SK-N-SH (cell line): ENCODE measurements at regions not wholly inside any gene's neighbourhood (a gene's known extent, or its start where the extent isn't known, plus 50 kb on each side); places are given as distances from the start of the nearest gene placed in this dataset.

Experiments
- CTCF ChIP-seq: fragments of 200-600 bp; sonication (generic); IDR thresholded peaks from 2 replicates; pipeline ENCODE4 v1.6.1; 2017; ENCODE audit warnings: antibody characterized with exemption, mild to moderate bottlenecking, moderate library complexity
- ELF1 ChIP-seq: IDR thresholded peaks from 2 replicates; pipeline ENCODE4 v1.4.0; 2012
- EP300 ChIP-seq, 2 experiments: IDR thresholded peaks; 2 replicates each; pipeline versions ENCODE4 v1.4.0 to v1.6.1; 2012; ENCODE audit warnings: borderline replicate concordance in 1 of 2, low read depth in 1 of 2, low read length in 1 of 2
- JUND ChIP-seq: IDR thresholded peaks from 2 replicates; pipeline ENCODE4 v1.4.0; 2012
- MAX ChIP-seq: IDR thresholded peaks from 2 replicates; pipeline ENCODE4 v1.4.0; 2012; ENCODE audit warnings: low read depth
- NRF1 ChIP-seq: IDR thresholded peaks from 2 replicates; pipeline ENCODE4 v1.6.1; 2012; ENCODE audit warnings: low read depth, mild to moderate bottlenecking, low read length
- POLR2AphosphoS5 ChIP-seq: IDR thresholded peaks from 2 replicates; pipeline ENCODE4 v1.6.1; 2012; ENCODE audit warnings: low read depth, low read length
- RCOR1 ChIP-seq: fragments of 150-350 bp; IDR thresholded peaks from 2 replicates; pipeline ENCODE4 v1.6.1; 2017; ENCODE audit warnings: antibody characterized with exemption, low read length
- SIN3A ChIP-seq: IDR thresholded peaks from 2 replicates; pipeline ENCODE4 v1.6.1; 2012; ENCODE audit warnings: low read depth, mild to moderate bottlenecking, low read length, moderate library complexity, borderline replicate concordance
- SMC3 ChIP-seq: IDR thresholded peaks from 2 replicates; pipeline ENCODE4 v1.6.1; 2012; ENCODE audit warnings: low read depth, low read length, improper control_type of control experiment
- TAF1 ChIP-seq: IDR thresholded peaks from 2 replicates; pipeline ENCODE4 v1.6.1; 2012; ENCODE audit warnings: low read depth, mild to moderate bottlenecking, low read length, moderate library complexity, borderline replicate concordance
- TEAD4 ChIP-seq: IDR thresholded peaks from 2 replicates; pipeline ENCODE4 v1.4.0; 2012; ENCODE audit warnings: mild to moderate bottlenecking, borderline replicate concordance; ENCODE audit not compliant: insufficient read depth
- YY1 ChIP-seq: IDR thresholded peaks from 2 replicates; pipeline ENCODE4 v1.4.0; 2012; ENCODE audit warnings: low read depth, mild to moderate bottlenecking
- ZBTB33 ChIP-seq: IDR thresholded peaks from 2 replicates; pipeline ENCODE4 v1.4.0; 2012; ENCODE audit warnings: low read depth, borderline replicate concordance

- TF ChIP-seq NRF1 (no peak), CTCF (peak; percentile 77), POLR2AphosphoS5 (no peak), YY1 (no peak), ELF1 (no peak), TAF1 (no peak), TEAD4 (no peak), SIN3A (no peak), RCOR1 (no peak), EP300 (IDR thresholded peaks at IDR 0.05; ENCODE audit: borderline replicate concordance in 1 of 2, low read depth in 1 of 2, low read length in 1 of 2) (no peak), ZBTB33 (no peak), JUND (no peak), MAX (no peak), SMC3 (peak; percentile 31)
Measured at GRCh38 chr6:74091136-74091793, 395.3 kb downstream of the CD109 start.
